Stimulated activated CD4-positive, alpha-beta T cell treated with anti-CD3 and anti-CD28 coated beads, Interleukin-1b, Interleukin-23, amount 100 ng/mL, for 48 hours (primary cell): ENCODE measurements at regions not wholly inside any gene's neighbourhood (a gene's known extent, or its start where the extent isn't known, plus 50 kb on each side); places are given as distances from the start of the nearest gene placed in this dataset.

Experiments
- DNase-seq: peaks from one replicate; pipeline ENCODE4 v3.0.0-alpha.2; 2020

DNA sequence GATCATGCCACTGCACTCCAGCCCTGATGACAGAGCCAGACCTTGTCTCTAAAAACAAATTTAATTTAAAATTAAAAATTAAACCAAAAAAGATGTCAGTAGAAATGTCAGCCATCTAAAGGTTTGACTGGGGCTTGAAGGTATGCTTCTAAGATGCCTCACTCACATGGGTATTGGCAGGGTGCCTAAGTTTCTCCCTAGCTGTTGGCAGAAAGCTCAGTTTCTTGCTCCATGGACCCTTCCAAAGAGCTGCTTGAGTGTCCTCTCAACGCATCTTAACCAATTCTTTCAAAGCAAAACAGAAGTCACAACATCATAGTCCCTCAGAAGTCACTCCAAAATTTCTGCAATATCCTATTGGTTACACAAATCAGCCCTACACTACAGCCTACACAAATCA, 231.0 kb upstream of the ADGRL2 start:
- no peak for DNase-seq

GRCh38 chr1:81563632-81564031, 237.1 kb upstream of the ADGRL2 start:
- no peak for DNase-seq

- DNase-seq = no peak
Measured at GRCh38 chr1:81562934-81563333, 237.8 kb upstream of the ADGRL2 start.

GRCh38 chr1:81560629-81561028, 240.1 kb upstream of the ADGRL2 start:
- DNase-seq = no peak

DNA sequence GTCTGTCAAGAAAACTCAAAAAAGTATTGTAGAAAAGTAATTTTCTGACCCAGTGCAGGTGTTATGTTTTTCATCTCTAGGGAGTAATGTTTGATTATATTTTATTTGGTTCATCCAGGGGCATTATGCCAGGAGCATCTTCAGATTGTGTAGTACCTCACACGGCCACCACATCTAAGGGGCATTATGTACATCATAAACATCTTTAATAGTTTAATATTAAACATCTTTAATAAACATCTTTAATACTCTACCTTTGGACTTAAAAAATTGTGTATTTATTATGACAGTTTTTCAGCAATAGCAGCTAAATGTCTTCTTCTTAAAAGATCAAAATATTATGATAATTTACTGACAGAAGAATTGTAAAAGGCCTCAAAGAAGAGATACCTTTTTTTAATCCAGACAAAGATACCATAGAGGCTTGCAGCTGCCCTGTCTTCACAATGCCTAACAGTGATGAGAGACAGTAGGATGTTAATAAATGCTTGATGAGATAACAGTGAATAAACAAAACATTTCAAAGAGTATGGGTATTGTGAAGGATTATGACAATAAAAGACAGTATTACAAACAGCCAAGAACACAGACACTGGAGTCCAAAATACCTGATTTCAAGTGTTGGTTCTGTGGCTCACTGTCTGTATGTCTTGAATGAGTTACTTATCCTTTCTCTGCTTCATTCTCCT, 240.9 kb upstream of the ADGRL2 start:
- DNase-seq = no peak

GRCh38 chr1:81558291-81559076, 242.2 kb upstream of the ADGRL2 start:
- DNase-seq = no peak

GRCh38 chr1:81556968-81557367, 243.8 kb upstream of the ADGRL2 start:
- DNase-seq = no peak

DNA sequence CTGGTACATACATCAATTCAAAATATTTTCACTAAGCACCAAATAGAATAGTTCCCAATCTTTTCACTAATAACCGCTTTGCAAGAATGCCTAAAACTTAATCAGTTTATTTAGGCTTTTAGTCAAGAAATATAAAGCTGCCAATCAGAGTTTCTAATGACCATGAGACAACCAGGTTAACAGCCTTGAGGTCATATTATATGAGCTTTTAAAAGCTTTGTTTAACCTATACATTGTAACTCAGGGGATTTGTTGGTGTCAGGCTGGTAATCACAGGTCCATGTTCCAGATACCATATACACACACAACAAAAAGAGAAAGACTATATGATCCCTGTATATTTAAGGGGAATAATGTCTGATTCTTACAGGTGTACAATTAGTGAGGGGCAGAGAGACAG, 246.2 kb upstream of the ADGRL2 start:
- DNase-seq = no peak

GRCh38 chr1:81554108-81554507, 246.6 kb upstream of the ADGRL2 start:
- no peak for DNase-seq

DNA sequence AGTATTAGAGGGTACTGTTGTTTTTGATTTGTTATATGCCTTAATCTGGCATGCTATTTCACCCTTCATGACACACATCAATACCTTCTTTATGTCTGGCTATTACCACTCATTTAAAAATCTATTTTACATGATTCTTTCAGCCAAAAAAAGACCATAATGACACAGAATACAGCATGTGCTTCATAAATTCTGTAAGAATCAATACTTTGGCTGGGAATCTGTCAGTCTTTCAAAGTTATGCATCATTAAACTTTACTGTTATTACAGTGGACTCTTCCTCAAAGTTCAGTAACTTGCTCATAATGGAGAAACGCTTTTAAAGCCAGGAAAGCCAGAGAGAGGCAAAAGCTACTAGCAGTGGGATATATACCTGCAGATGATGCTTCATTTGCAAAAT, 247.2 kb upstream of the ADGRL2 start:
- DNase-seq = no peak

- no peak for DNase-seq
Measured at GRCh38 chr1:81551946-81552345, 248.8 kb upstream of the ADGRL2 start.

DNA sequence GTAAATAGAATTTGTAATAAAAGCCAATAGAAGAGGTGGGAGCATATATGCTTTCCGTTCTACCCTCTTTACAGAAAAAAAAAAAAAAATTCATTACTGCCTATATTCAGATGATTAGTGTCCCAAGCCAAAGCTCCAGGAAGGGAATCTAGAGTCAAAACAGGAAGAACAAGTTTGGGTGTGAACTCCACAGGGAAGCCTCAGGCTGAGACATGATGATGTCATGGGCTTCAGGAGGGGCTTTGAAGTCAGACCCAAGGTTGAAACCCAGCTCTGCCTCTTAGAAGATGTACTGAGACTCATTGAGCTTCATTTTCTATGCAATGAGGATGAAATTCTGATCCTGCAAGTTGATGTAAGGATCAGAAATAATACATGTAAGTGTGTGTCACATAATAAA, 250.0 kb upstream of the ADGRL2 start:
- no peak for DNase-seq

DNA sequence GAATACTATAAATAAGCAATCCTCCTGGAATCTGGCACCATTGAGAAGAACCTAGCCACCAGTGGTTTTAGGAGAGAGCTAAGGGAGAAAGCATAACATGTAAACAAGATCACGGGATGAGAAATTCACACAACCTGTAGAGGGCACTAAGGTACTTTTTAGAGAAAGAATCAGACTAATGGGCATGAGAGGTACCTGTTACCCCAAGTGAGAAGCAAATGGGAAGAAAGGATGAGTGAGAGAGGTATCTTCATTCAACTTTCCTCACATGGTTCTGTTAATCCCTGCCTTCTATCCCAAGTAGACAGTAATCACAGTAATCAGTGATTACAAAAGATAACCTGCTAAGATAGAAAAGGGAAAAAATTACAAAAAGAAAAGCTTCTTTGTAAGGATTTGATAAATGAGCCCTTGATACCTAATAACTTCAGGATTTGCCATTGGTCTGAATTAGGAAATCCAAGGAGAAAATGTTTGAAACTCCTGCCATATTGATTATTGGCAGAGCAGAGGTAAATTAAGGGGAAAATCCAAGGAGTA, 251.1 kb upstream of the ADGRL2 start:
- no peak for DNase-seq

DNA sequence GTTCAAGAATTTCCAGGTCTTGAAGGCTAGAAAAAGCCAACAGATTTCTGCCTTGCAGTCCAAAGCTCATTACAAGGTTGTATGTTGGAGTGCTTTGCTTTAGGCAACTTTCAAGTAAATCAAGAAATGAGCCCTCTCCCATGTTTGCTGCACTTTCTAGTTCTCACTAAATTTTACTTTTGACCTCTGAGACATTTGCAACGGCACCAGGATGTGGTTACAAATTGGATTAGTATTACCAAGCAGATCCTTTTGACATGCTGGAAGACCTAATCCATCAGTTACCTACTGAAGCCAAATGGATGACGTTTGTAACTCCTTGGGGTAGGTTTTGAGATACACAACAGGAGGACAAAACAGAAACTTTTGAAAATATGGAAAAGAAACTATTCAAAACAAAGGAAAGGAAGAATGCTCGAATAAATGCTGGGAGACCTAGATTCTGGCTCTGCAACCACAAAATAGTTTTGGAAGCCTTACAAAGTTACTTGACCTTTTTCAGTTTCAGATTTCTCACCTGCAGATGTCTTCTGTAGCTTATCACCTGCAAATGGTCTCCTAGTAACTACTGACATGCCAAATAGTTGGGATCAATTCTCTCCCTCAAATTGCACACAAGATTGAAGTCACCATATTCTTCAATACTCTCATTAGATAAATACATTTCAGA, 251.7 kb upstream of the ADGRL2 start:
- DNase-seq = no peak

GRCh38 chr1:81547912-81548303, 252.8 kb upstream of the ADGRL2 start:
- no peak for DNase-seq

GRCh38 chr1:81547261-81547911, 253.3 kb upstream of the ADGRL2 start:
- DNase-seq = no peak

DNA sequence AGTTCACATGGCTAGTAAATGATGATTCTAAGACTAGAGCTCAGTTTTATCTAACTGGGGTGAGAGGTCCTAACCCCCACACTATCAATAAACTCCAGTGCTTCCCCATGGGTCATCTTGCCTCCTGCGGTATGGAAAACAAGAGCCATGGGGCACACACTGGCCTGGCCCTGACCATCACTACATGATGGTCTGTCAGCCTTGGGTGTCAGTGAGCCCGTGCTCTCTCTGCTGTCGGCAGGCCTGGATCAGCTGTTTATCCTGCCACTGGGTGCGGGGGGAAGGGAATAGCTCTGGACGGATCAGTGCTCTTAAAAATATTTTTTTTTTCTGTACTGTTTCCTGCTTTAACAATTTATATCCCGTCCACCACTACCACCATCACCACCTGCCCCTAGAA, 255.0 kb upstream of the ADGRL2 start:
- DNase-seq = no peak

GRCh38 chr1:81543764-81544163, 257.0 kb upstream of the ADGRL2 start:
- DNase-seq = no peak

DNA sequence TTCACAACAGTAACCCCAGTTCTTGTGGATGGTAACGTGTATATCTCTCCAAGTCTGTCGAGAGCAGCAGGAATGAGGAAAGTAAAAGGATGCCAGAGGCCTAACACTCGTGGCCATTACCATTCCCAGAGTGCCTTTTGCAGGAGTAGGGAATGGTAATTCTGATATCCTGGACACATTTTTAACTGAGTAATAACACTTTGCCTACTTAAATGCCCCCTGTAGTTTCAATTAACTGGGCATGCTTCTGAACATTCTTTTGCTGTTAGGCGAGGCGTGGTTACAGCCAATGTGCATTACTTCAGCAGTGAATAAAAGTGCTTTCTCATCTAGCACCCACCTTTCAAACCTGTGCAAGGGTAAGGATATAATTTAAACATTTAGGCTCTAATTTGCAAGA, 258.5 kb upstream of the ADGRL2 start:
- no peak for DNase-seq

- DNase-seq = no peak
Measured at GRCh38 chr1:81540216-81540615, 260.5 kb upstream of the ADGRL2 start.

- no peak for DNase-seq
Measured at GRCh38 chr1:81529014-81529413, 271.7 kb upstream of the ADGRL2 start.

DNA sequence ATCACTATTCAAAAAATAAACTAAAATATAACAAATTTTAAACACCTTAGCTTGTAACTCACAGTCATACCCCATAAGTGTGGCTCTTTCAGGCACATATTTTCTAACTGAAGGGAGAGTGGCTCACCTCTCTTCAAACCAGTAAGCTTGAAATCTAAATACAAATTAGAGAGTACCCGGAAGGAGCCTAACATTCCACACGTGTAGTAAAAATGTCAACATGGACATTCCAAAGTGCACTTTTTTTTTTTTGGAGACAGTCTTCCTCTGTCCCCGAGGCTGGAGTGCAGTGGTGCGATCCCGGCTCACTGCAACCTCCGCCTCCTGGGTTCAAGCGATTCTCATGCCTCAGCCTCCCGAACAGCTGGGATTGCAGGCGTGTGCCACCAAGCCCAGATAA, 275.6 kb upstream of the ADGRL2 start:
- no peak for DNase-seq

DNA sequence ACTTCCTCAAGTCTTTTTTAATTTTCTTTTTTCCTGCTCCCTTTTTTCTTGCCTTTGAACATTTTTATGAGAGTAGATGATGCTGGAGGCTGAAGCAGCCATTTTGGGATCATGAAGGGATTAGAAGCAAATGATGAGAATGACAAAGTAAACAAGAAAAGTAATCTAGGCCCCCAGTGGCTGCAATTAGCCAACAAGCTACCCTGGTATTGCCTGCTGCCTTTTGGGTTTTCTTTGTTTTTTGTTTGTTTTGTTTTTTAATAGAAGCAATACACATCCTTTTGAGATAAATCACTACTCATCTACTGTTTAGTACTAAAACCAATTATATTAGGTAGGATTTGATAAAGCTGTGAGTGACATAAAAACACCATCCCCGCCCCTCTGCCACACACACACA, 280.7 kb upstream of the ADGRL2 start:
- DNase-seq = no peak
